Neural cell (in vitro differentiated cells): ENCODE measurements at regions not wholly inside any gene's neighbourhood (a gene's known extent, or its start where the extent isn't known, plus 50 kb on each side); places are given as distances from the start of the nearest gene placed in this dataset.

Experiments
- CTCF ChIP-seq: fragments of 450-650 bp; IDR thresholded peaks from 2 replicates; pipeline ENCODE4 v1.5.1; 2014; ENCODE audit warnings: antibody characterized with exemption, mild to moderate bottlenecking, moderate library complexity; ENCODE audit not compliant: poor library complexity, severe bottlenecking
- POLR2AphosphoS5 ChIP-seq: IDR thresholded peaks from 2 replicates; pipeline ENCODE4 v1.6.1; 2012
- SMC3 ChIP-seq: fragments of 450-650 bp; conservative IDR thresholded peaks from 2 replicates; pipeline ENCODE4 v1.6.1; 2014; ENCODE audit warnings: antibody characterized with exemption, mild to moderate bottlenecking, moderate library complexity; ENCODE audit not compliant: poor library complexity
- TF ChIP-seq, protein P1 (sequence below): IDR thresholded peaks from 2 replicates; pipeline ENCODE4 v1.6.1; 2012; ENCODE audit warnings: borderline replicate concordance

DNA sequence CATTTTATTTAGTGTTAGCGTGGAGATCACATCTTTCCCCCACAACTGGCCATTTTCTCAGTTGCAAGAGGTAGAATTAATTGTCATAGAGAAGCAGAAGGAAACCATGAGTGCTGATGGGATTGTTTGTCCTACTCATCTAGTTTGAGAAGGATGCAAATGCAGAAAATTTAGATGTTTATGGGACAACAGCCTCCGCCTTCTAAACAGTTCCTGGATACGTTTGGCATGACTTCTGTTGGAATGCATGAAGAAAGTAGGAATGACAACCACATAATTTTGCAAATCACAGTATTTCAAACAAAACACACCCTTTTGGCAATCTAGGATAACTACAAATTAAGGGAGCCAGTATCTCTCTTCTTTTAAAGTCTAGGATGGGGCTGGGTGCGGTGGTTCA is 240.1 kb upstream of the SUCLG2 start:
- TF ChIP-seq CTCF (no peak), POLR2AphosphoS5 (no peak), SMC3 (no peak)
- TF ChIP-seq, protein P1, sequence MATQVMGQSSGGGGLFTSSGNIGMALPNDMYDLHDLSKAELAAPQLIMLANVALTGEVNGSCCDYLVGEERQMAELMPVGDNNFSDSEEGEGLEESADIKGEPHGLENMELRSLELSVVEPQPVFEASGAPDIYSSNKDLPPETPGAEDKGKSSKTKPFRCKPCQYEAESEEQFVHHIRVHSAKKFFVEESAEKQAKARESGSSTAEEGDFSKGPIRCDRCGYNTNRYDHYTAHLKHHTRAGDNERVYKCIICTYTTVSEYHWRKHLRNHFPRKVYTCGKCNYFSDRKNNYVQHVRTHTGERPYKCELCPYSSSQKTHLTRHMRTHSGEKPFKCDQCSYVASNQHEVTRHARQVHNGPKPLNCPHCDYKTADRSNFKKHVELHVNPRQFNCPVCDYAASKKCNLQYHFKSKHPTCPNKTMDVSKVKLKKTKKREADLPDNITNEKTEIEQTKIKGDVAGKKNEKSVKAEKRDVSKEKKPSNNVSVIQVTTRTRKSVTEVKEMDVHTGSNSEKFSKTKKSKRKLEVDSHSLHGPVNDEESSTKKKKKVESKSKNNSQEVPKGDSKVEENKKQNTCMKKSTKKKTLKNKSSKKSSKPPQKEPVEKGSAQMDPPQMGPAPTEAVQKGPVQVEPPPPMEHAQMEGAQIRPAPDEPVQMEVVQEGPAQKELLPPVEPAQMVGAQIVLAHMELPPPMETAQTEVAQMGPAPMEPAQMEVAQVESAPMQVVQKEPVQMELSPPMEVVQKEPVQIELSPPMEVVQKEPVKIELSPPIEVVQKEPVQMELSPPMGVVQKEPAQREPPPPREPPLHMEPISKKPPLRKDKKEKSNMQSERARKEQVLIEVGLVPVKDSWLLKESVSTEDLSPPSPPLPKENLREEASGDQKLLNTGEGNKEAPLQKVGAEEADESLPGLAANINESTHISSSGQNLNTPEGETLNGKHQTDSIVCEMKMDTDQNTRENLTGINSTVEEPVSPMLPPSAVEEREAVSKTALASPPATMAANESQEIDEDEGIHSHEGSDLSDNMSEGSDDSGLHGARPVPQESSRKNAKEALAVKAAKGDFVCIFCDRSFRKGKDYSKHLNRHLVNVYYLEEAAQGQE: no peak
